ENCODE measurements at regions not wholly inside any gene's neighbourhood (a gene's known extent, or its start where the extent isn't known, plus 50 kb on each side); places are given as distances from the start of the nearest gene placed in this dataset.
A peak's percentile ranks its signal among the peaks of the same experiment; 100 is the strongest.

DNA sequence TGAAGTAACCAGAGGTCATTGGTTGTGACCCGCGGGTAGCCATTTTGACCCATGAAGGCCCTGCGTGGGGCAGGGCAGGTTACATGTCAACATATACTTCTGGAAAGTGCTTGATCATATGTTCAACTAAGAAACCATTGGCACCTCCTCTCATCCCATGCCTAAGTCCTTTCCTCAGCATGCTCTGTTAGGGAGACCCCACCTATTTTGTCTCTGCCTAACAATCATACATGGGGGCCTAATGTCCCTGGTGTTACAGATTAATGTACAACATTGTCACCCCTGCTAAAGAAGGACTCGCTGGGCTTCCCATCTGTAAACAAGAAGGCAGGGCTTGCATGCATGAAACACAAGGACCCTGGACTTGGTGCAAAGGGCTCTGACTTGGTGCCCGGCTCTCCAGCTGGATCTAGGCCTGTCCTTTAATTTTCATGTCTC is 133.7 kb upstream of the TNS3 start:
- in situ Hi-C loops (cut with MboI; ENCODE audit: low sequenced_read_pairs, unreplicated experiment) = no loop called here

DNA sequence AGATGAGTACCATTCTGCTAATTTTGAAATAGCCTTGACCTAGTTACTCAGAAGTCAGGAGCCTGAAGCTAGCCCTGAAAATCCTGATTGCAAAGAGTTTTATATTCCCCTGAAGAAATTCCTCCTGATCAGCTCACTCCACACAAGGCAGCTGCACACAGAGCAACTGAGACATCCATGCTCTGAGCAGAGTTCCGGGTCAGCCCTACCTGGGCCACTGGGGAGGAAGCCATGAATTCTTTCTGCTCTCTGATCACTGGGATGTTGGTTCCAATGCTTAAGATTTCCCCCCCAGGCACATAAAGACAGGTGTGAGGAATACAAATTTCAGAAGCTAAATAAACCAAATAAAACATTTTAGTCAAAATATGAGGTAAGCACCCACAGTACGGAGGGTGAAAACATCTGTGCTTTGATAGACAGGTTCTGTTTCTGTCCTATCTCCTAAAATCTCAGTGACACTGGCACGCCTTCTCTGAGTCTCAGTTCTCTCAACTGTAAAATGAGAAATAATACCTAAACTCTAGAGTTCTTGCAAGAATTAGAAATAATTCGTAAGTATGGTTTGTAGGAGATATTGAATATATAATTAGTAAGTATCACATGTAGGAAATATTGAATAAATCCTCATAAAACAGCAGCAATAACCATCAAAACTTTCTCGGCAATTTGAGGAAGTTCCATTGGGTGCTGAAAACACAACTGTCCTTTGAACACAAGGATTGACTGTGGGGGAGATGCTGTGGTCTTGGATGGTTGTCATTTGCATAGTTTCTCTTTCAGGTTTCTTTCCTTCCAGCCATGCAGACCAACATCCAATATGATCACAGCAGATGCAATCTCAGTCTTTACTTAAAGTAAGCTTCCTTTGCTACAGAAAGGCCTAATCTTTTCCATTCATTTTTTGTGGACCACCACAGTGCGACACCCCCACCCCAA is 133.0 kb upstream of the TNS3 start:
- DNase-seq (ENCODE audit: low spot score) = peak; percentile 70
- in situ Hi-C loops (cut with MboI; ENCODE audit: low sequenced_read_pairs, unreplicated experiment) = no loop called here
- TF ChIP-seq, protein P1, sequence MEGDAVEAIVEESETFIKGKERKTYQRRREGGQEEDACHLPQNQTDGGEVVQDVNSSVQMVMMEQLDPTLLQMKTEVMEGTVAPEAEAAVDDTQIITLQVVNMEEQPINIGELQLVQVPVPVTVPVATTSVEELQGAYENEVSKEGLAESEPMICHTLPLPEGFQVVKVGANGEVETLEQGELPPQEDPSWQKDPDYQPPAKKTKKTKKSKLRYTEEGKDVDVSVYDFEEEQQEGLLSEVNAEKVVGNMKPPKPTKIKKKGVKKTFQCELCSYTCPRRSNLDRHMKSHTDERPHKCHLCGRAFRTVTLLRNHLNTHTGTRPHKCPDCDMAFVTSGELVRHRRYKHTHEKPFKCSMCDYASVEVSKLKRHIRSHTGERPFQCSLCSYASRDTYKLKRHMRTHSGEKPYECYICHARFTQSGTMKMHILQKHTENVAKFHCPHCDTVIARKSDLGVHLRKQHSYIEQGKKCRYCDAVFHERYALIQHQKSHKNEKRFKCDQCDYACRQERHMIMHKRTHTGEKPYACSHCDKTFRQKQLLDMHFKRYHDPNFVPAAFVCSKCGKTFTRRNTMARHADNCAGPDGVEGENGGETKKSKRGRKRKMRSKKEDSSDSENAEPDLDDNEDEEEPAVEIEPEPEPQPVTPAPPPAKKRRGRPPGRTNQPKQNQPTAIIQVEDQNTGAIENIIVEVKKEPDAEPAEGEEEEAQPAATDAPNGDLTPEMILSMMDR (IDR thresholded peaks at IDR 0.05; ENCODE audit: borderline replicate concordance, control extremely low read depth, extremely low read depth, insufficient read depth, missing control alignments) = no peak

More for the DNA sequence above, 133.7 kb upstream of the TNS3 start:
- TF ChIP-seq, protein P1 (IDR thresholded peaks at IDR 0.05; ENCODE audit: borderline replicate concordance, control extremely low read depth, extremely low read depth, insufficient read depth, missing control alignments) = no peak
- DNase-seq (ENCODE audit: low spot score) = no peak

DNA sequence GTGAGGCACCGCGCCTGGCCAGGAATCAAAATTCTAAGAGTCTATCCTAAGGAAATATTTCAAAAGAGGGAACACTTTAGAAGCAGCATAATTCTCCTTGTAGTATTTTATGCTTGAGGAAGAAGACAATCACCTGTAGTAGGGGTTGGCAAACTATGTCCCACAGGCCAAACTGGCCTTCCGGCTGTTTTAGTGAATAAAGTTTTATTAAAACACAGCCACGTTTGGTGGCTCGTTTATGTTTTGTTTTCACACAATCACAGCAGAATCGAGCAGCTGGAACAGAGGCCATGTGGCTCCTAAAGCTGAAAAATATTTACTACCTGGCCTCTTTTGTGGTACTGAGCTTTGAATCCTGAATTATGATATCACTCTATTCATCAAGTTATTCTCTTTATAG is 131.7 kb upstream of the TNS3 start:
- in situ Hi-C loops (cut with MboI; ENCODE audit: low sequenced_read_pairs, unreplicated experiment) = no loop called here
- TF ChIP-seq, protein P1 (IDR thresholded peaks at IDR 0.05; ENCODE audit: borderline replicate concordance, control extremely low read depth, extremely low read depth, insufficient read depth, missing control alignments) = no peak
- DNase-seq (ENCODE audit: low spot score) = no peak

DNA sequence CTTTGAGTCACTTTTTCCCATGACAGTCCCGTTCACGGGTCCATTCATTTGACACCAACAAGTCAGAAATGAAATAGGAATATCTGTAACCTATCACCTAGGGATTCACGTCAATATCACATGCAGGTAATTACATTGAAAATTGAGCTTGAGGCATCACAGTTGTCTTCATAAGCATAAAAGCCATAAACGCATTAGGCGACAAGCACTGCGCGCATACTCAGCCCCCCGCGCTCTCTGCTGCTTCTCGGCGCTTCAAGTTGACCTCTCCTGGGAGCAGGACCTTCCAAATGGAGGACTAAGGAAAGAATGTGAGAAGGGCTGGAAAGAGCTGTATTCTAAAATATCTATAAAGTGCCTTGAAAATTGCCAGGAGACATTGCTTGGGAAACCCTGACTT is 130.5 kb upstream of the TNS3 start:
- DNase-seq (ENCODE audit: low spot score) = no peak
- in situ Hi-C loops (cut with MboI; ENCODE audit: low sequenced_read_pairs, unreplicated experiment) = no loop called here
- TF ChIP-seq, protein P1 (IDR thresholded peaks at IDR 0.05; ENCODE audit: borderline replicate concordance, control extremely low read depth, extremely low read depth, insufficient read depth, missing control alignments) = no peak

DNA sequence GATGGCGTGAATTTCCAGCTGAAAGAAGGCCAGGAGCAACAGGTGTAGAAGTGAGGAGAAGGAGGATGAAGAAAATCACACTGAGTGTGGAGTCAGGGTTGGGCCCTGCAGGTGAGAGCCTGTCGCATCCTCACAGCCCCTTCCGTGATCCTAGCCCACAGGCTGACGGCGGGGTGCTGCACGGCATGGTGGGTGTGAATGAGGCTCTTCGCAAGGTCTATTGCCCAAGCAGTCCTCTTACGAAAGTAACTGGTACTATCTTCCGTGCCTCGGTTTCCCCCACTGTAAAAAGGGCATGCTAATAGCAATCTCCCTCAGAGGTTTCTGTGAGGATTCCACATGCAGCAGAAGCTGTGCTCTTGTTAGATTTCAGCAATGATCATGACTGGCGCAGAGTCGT is 129.9 kb upstream of the TNS3 start:
- in situ Hi-C loops (cut with MboI; ENCODE audit: low sequenced_read_pairs, unreplicated experiment) = no loop called here
- TF ChIP-seq, protein P1 (IDR thresholded peaks at IDR 0.05; ENCODE audit: borderline replicate concordance, control extremely low read depth, extremely low read depth, insufficient read depth, missing control alignments) = no peak
- no peak for DNase-seq (ENCODE audit: low spot score)

DNA sequence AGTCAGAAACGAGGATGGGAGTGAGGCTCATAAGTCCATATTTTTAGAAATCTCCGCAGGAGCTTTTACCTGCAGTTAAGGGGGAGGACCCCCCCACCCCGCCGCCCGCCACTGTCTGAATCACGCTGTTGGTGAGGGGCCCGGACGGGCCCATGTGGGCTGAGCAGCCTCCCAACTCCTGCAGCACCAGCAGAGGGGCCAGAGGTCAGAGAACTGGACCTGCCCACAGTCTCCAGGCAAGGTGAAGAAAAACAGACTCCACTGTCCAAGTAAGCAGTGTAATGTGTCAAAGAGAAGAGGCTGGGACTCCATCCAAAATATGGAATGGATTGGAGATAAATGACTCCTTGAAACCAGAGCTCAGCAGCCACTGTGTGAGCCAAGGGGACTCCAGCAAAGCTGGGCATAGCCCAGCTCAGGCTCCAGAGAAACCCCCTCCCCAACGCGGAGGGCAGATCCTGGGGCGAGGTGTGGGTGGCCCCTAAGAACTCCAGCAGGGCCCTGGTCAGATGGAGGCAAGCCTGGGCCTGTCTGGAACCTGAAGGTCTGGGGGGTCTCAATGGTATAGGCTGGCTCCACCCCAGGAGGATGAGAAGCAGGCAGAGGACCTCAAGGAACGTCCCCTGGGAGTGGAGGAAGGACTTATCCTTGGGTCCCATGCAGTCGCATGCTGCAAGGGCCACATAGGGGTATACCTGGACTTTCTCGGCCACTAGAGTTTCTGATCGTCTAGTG is 128.5 kb upstream of the TNS3 start:
- TF ChIP-seq, protein P1 (IDR thresholded peaks at IDR 0.05; ENCODE audit: borderline replicate concordance, control extremely low read depth, extremely low read depth, insufficient read depth, missing control alignments) = no peak
- in situ Hi-C loops (cut with MboI; ENCODE audit: low sequenced_read_pairs, unreplicated experiment) = no loop called here
- DNase-seq (ENCODE audit: low spot score) = no peak

All from GM13976 (cell line).